K562 (cell line): ENCODE measurements at regions not wholly inside any gene's neighbourhood (a gene's known extent, or its start where the extent isn't known, plus 50 kb on each side); places are given as distances from the start of the nearest gene placed in this dataset.
"Not testable (repeated sequence)": the region's sequence is repeated elsewhere in the genome, so short reads cannot be mapped to it uniquely, and the experiment has no call there.

Experiments used
- ATAC-seq: fragments of 200-7000 bp; cut with Tn5 transposase; 3 replicates; pipeline ENCODE4 v1.9.1; 2020; ENCODE audit warnings: moderate library complexity
- BruUV-seq: library from RNA; stranded (reverse); fragments of 400-500 nt; replicated peaks from 2 replicates; lab custom pipeline; 2021; lab: Mats Ljungman, UMichigan
- CTCF ChIA-PET: fragments of 300-600 bp; formaldehyde crosslinking; extraction: SDS; loops from one replicate; lab custom pipeline; 2021; ENCODE audit warnings: low intra/inter-chr PET ratio; lab: Yijun Ruan, JAX
- POLR2A ChIA-PET: fragments of 300-600, 350-650 bp; sonication (Branson Sonifier 250); formaldehyde crosslinking; extraction: SDS; loops from one replicate; lab custom pipeline; 2021; ENCODE audit warnings: antibody characterized with exemption, inconsistent platforms; lab: Yijun Ruan, JAX
- DNase-seq, 4 experiments: peaks; one replicate each; pipeline versions ENCODE4 v3.0.0 to v3.0.0-alpha.2; 2011 to 2018; ENCODE audit warnings: low spot score in 3 of 4, mixed read lengths in 3 of 4; ENCODE audit errors: extremely low read depth in 1 of 4
- FAIRE-seq: peaks from 2 replicates; lab custom pipeline; 2011; peaks lifted over from hg19 to GRCh38; lab: Jason Lieb, UNC
- H2AFZ ChIP-seq: 2 replicates; pipeline ENCODE4 v1.6.0; 2011; ENCODE audit warnings: low read depth, low read length, control low read depth, inconsistent platforms
- H3K27ac ChIP-seq: fragments of 200-600 bp; 3 replicates; pipeline ENCODE4 v1.8.0; 2011; ENCODE audit warnings: low read depth, mild to moderate bottlenecking, control low read depth, inconsistent platforms, low read length, moderate library complexity, mixed read lengths; ENCODE audit errors: extremely low read depth
- H3K27me3 ChIP-seq, 2 experiments: fragments of 300-600 bp in 1 of 2; 2 replicates in 1 of 2; 3 replicates in 1 of 2; pipeline versions ENCODE4 v1.6.0 to v1.8.0; 2011; ENCODE audit warnings: inconsistent platforms in 2 of 2, low read length in 2 of 2, mild to moderate bottlenecking in 1 of 2, mixed read lengths in 1 of 2, moderate library complexity in 1 of 2; ENCODE audit not compliant: control insufficient read depth in 2 of 2, insufficient read depth in 2 of 2
- H3K36me3 ChIP-seq: fragments of 300-600 bp; 3 replicates; pipeline ENCODE4 v1.8.0; 2011; ENCODE audit warnings: mild to moderate bottlenecking, low read length, inconsistent platforms; ENCODE audit not compliant: control insufficient read depth, insufficient read depth
- H3K4me1 ChIP-seq, 2 experiments: fragments of 200-600 bp in 1 of 2; replicated peaks in 1 of 2; 2 replicates in 1 of 2; 3 replicates in 1 of 2; pipeline versions ENCODE4 v1.5.1 to v1.8.0; 2011; ENCODE audit warnings: inconsistent platforms in 2 of 2, low read length in 2 of 2, mild to moderate bottlenecking in 1 of 2, mixed read lengths in 1 of 2, moderate library complexity in 1 of 2; ENCODE audit not compliant: control insufficient read depth in 2 of 2, insufficient read depth in 2 of 2
- H3K4me2 ChIP-seq: 2 replicates; pipeline ENCODE4 v1.6.1; 2011; ENCODE audit warnings: low read length, control low read depth, inconsistent platforms, mixed read lengths; ENCODE audit not compliant: insufficient read depth
- H3K4me3 ChIP-seq: fragments of 200-600 bp; sonication (generic), shearing (Covaris generic); 2 replicates; pipeline ENCODE4 v1.5.1; 2016; ENCODE audit warnings: control low read depth, inconsistent platforms
- H3K79me2 ChIP-seq: fragments of 200-600 bp; 3 replicates; pipeline ENCODE4 v1.8.0; 2011; ENCODE audit warnings: low read length, inconsistent platforms; ENCODE audit not compliant: control insufficient read depth, insufficient read depth
- H3K9ac ChIP-seq, 2 experiments: 2 replicates each; pipeline versions ENCODE4 v1.6.0 to v1.6.1; 2011; ENCODE audit warnings: low read depth in 2 of 2, low read length in 2 of 2, control low read depth in 1 of 2, inconsistent platforms in 1 of 2, mild to moderate bottlenecking in 1 of 2, mixed read lengths in 1 of 2; ENCODE audit not compliant: insufficient read depth in 1 of 2
- H3K9me1 ChIP-seq: one replicate; pipeline ENCODE4 v1.6.0; 2011; ENCODE audit warnings: inconsistent platforms, mild to moderate bottlenecking, low read length, moderate library complexity; ENCODE audit not compliant: control insufficient read depth, insufficient read depth
- H3K9me3 ChIP-seq: replicated peaks from 2 replicates; pipeline ENCODE4 v1.5.1; 2011; ENCODE audit warnings: low read depth, low read length, inconsistent platforms; ENCODE audit not compliant: control insufficient read depth, insufficient read depth
- H4K20me1 ChIP-seq: replicated peaks from 2 replicates; pipeline ENCODE4 v1.6.1; 2011; ENCODE audit warnings: low read length, inconsistent platforms, mixed read lengths; ENCODE audit not compliant: control insufficient read depth, insufficient read depth
- NFE2 ChIP-seq: IDR thresholded peaks from 2 replicates; pipeline ENCODE4 v1.6.1; 2014; ENCODE audit warnings: antibody characterized with exemption, low read depth
- THRAP3 ChIP-seq: fragments of 450-650 bp; IDR thresholded peaks from 2 replicates; pipeline ENCODE4 v1.6.1; 2016; ENCODE audit warnings: mild to moderate bottlenecking, inconsistent platforms, borderline replicate concordance
- ZBTB5 ChIP-seq: fragments of 450-650 bp; IDR thresholded peaks from 2 replicates; pipeline ENCODE4 v1.6.1; 2017; ENCODE audit warnings: antibody characterized with exemption
- ZNF707 ChIP-seq: fragments of 250-450 bp; sonication (Bioruptor Pico); conservative IDR thresholded peaks from 2 replicates; pipeline ENCODE4 v1.8.0; 2022; ENCODE audit warnings: inconsistent platforms, mild to moderate bottlenecking, moderate library complexity
- WGBS: fragments of 100-300 bp; shearing (Covaris generic); methylation state at CpG from one replicate; pipeline ENCODE4 v1.1.6; 2016; ENCODE audit warnings: low coverage, mixed read lengths; ENCODE audit not compliant: insufficient coverage; ENCODE audit errors: missing lambda C conversion rate; 5-methylcytosine and 5-hydroxymethylcytosine counted together
- in situ Hi-C: fragments of 300-500 bp; cut with MboI; formaldehyde crosslinking; loops from 4 replicates; pipeline ENCODE4 v1.15.0; 2018; ENCODE audit warnings: inconsistent platforms, mixed read lengths
- intact Hi-C: fragments of 100-400 bp; cut with micrococcal nuclease; formaldehyde crosslinking; loops from 2 replicates; pipeline ENCODE4 v1.14.2; 2022

GRCh38 chrX:21228974-21229373, 145.2 kb upstream of the CNKSR2 start:
- H3K27me3 ChIP-seq, H2AFZ ChIP-seq, FAIRE-seq, H3K4me2 ChIP-seq, H3K4me1 ChIP-seq, ATAC-seq, H3K79me2 ChIP-seq, H3K9ac ChIP-seq, H4K20me1 ChIP-seq, H3K4me3 ChIP-seq, H3K27ac ChIP-seq, BruUV-seq, intact Hi-C loops, H3K9me3 ChIP-seq, H3K9me1 ChIP-seq, DNase-seq, POLR2A ChIA-PET, in situ Hi-C loops, CTCF ChIA-PET, H3K36me3 ChIP-seq: not testable (repeated sequence)
- WGBS = 0% methylated on average over 2 of the region's 3 CpGs

- ATAC-seq (no peak), FAIRE-seq (no peak), DNase-seq (no peak)
- no TSS peak for BruUV-seq
- H3K9me3 ChIP-seq = no peaks in the 10 kb centered on the region
- ChIA-PET CTCF (no interaction called here), POLR2A (no interaction called here)
- no peak overlapping the region for H2AFZ ChIP-seq
- 2% methylated on average over 3 of the region's 3 CpGs for WGBS
- intact Hi-C loops (no loop called here), in situ Hi-C loops (no loop called here)
- no peaks in the 10 kb centered on the region for H3K9me1 ChIP-seq
- H3K27me3 ChIP-seq = no peaks in the 10 kb centered on the region
- H4K20me1 ChIP-seq = no peaks in the 10 kb centered on the region
- H3K79me2 ChIP-seq = no peaks in the 10 kb centered on the region
- no peak overlapping the region for H3K9ac ChIP-seq
- no peak overlapping the region for H3K27ac ChIP-seq
- no peak for TF ChIP-seq ZNF707
- TF ChIP-seq NFE2 = no peak
- TF ChIP-seq THRAP3 = no peak
- no peak for TF ChIP-seq ZBTB5
- H3K4me3 ChIP-seq = no peak overlapping the region
- no peak overlapping the region for H3K4me2 ChIP-seq
- H3K36me3 ChIP-seq = no peaks in the 10 kb centered on the region
- no peaks in the 10 kb centered on the region for H3K4me1 ChIP-seq
Measured at GRCh38 chrX:21255032-21255618, 119.1 kb upstream of the CNKSR2 start.
